SU-DHL-6 (cell line): ENCODE measurements at regions not wholly inside any gene's neighbourhood (a gene's known extent, or its start where the extent isn't known, plus 50 kb on each side); places are given as distances from the start of the nearest gene placed in this dataset.

ENCODE experiments used
- H2AFZ ChIP-seq: fragments of 200-600 bp; sonication (generic); 2 replicates; pipeline ENCODE4 v1.6.1; 2014; ENCODE audit warnings: low read depth, mild to moderate bottlenecking, moderate library complexity, mixed read lengths, antibody characterized with exemption, low read length; ENCODE audit not compliant: severe bottlenecking
- H3F3A ChIP-seq: fragments of 200-600 bp; shearing (Covaris generic); 2 replicates; pipeline ENCODE4 v1.6.0; 2016; ENCODE audit warnings: antibody characterized with exemption, mild to moderate bottlenecking; ENCODE audit not compliant: insufficient read depth
- H3K27ac ChIP-seq: fragments of 200-600 bp; sonication (generic); 2 replicates; pipeline ENCODE4 v1.5.1; 2016; ENCODE audit warnings: low read depth, mild to moderate bottlenecking, low read length, moderate library complexity, mixed read lengths
- H3K27me3 ChIP-seq: fragments of 200-600 bp; sonication (generic), shearing (Covaris generic); 2 replicates; pipeline ENCODE4 v1.6.0; 2014; ENCODE audit warnings: mild to moderate bottlenecking, low read length
- H3K36me3 ChIP-seq: fragments of 200-600 bp; sonication (generic); 2 replicates; pipeline ENCODE4 v1.6.1; 2014; ENCODE audit warnings: mild to moderate bottlenecking, low read length, mixed read lengths
- H3K4me2 ChIP-seq: fragments of 300-600, 200-600 bp; shearing (Covaris generic), sonication (generic); 2 replicates; pipeline ENCODE4 v1.6.0; 2014; ENCODE audit warnings: low read length, low read depth, mild to moderate bottlenecking; ENCODE audit not compliant: poor library complexity, severe bottlenecking
- H3K4me3 ChIP-seq: fragments of 200-600 bp; sonication (generic); 2 replicates; pipeline ENCODE4 v1.5.1; 2014; ENCODE audit warnings: antibody characterized with exemption, low read length, mild to moderate bottlenecking, mixed read lengths; ENCODE audit not compliant: insufficient read depth, poor library complexity, severe bottlenecking
- H3K79me2 ChIP-seq: fragments of 200-600 bp; sonication (generic); 2 replicates; pipeline ENCODE4 v1.6.1; 2014; ENCODE audit warnings: mild to moderate bottlenecking, low read length, moderate library complexity; ENCODE audit not compliant: insufficient read depth
- H3K9ac ChIP-seq: fragments of 200-600 bp; sonication (generic); 2 replicates; pipeline ENCODE4 v1.7.0; 2014; ENCODE audit warnings: mild to moderate bottlenecking, low read length
- H3K9me2 ChIP-seq: fragments of 200-600 bp; sonication (generic); replicated peaks from 2 replicates; pipeline ENCODE4 v1.6.1; 2014; ENCODE audit warnings: low read length; ENCODE audit not compliant: insufficient read depth
- H3K9me3 ChIP-seq: fragments of 200-600 bp; sonication (generic); 2 replicates; pipeline ENCODE4 v1.6.1; 2014; ENCODE audit warnings: low read length, mixed read lengths; ENCODE audit not compliant: insufficient read depth
- H4K20me1 ChIP-seq: fragments of 200-600 bp; sonication (generic); 2 replicates; pipeline ENCODE4 v1.6.1; 2014; ENCODE audit warnings: low read depth, mild to moderate bottlenecking, antibody characterized with exemption, low read length, moderate library complexity, mixed read lengths
- CTCF ChIP-seq: fragments of 200-600 bp; sonication (generic); IDR thresholded peaks from one replicate; pipeline ENCODE4 v1.5.1; 2017; ENCODE audit warnings: antibody characterized with exemption, mild to moderate bottlenecking, low read length, moderate library complexity; ENCODE audit not compliant: insufficient read depth, poor library complexity, severe bottlenecking
- EZH2phosphoT487 ChIP-seq: fragments of 200-600 bp; sonication (generic), shearing (Covaris generic); conservative IDR thresholded peaks from 2 replicates; pipeline ENCODE4 v1.6.1; 2018; ENCODE audit warnings: mild to moderate bottlenecking, antibody characterized with exemption, low read length, moderate library complexity, mixed read lengths

GRCh38 chr3:102205647-102206046, 229.2 kb upstream of the ZPLD1 start:
- H3K4me2 ChIP-seq, result no peak overlapping the region
- TF ChIP-seq CTCF (no peak), EZH2phosphoT487 (no peak)
- 0 out of 2 replicates have a peak, but pooled peaks cover 3% of the 10 kb centered on the region for H3K9me3 ChIP-seq

GRCh38 chr3:102206511-102207031, 228.2 kb upstream of the ZPLD1 start:
- Histone ChIP-seq H3K27ac (no peak overlapping the region), H3K9ac (no peak overlapping the region), H2AFZ (no peak overlapping the region), H3K79me2 (no peaks in the 10 kb centered on the region), H3K9me2 (no peaks in the 10 kb centered on the region), H3F3A (no peaks in the 10 kb centered on the region), H3K4me3 (no peak overlapping the region), H3K4me2 (no peak overlapping the region), H4K20me1 (no peaks in the 10 kb centered on the region), H3K36me3 (no peaks in the 10 kb centered on the region), H3K27me3 (no peaks in the 10 kb centered on the region), H3K9me3 (0 out of 2 replicates have a peak, but pooled peaks cover 3% of the 10 kb centered on the region)
- TF ChIP-seq CTCF (no peak), EZH2phosphoT487 (no peak)

More at GRCh38 chr3:102205647-102206046, 229.2 kb upstream of the ZPLD1 start:
- no peaks in the 10 kb centered on the region for H4K20me1 ChIP-seq
- H3K4me3 ChIP-seq, result no peak overlapping the region
- no peaks in the 10 kb centered on the region for H3K9me2 ChIP-seq
- H3F3A ChIP-seq, result no peaks in the 10 kb centered on the region
- no peak overlapping the region for H3K9ac ChIP-seq
- no peak overlapping the region for H3K27ac ChIP-seq
- H3K36me3 ChIP-seq, result no peaks in the 10 kb centered on the region
- no peak overlapping the region for H2AFZ ChIP-seq
- H3K79me2 ChIP-seq, result no peaks in the 10 kb centered on the region
- no peaks in the 10 kb centered on the region for H3K27me3 ChIP-seq

- H2AFZ ChIP-seq, result no peak overlapping the region
- H3K79me2 ChIP-seq, result no peaks in the 10 kb centered on the region
- no peak overlapping the region for H3K4me2 ChIP-seq
- H3K9ac ChIP-seq, result no peak overlapping the region
- H4K20me1 ChIP-seq, result no peaks in the 10 kb centered on the region
- H3F3A ChIP-seq, result no peaks in the 10 kb centered on the region
- H3K27me3 ChIP-seq, result no peaks in the 10 kb centered on the region
- H3K27ac ChIP-seq, result no peak overlapping the region
- no peaks in the 10 kb centered on the region for H3K9me2 ChIP-seq
- H3K4me3 ChIP-seq, result no peak overlapping the region
- TF ChIP-seq CTCF (no peak), EZH2phosphoT487 (no peak)
- no peaks in the 10 kb centered on the region for H3K36me3 ChIP-seq
- 0 out of 2 replicates have a peak, but pooled peaks cover 3% of the 10 kb centered on the region for H3K9me3 ChIP-seq
These were observed 227.7 kb upstream of the ZPLD1 start for GRCh38 chr3:102207151-102207571.

- H3K4me2 ChIP-seq, result no peak overlapping the region
- no peaks in the 10 kb centered on the region for H3K36me3 ChIP-seq
- no peak overlapping the region for H3K27ac ChIP-seq
- H3K4me3 ChIP-seq, result no peak overlapping the region
- no peaks in the 10 kb centered on the region for H4K20me1 ChIP-seq
- no peak overlapping the region for H3K9ac ChIP-seq
- H3K9me2 ChIP-seq, result no peaks in the 10 kb centered on the region
- H3K9me3 ChIP-seq, result no peaks in the 10 kb centered on the region
- no peak for TF ChIP-seq CTCF
- TF ChIP-seq EZH2phosphoT487, result no peak
- H3K79me2 ChIP-seq, result no peaks in the 10 kb centered on the region
- H3F3A ChIP-seq, result no peaks in the 10 kb centered on the region
- no peak overlapping the region for H2AFZ ChIP-seq
- H3K27me3 ChIP-seq, result no peaks in the 10 kb centered on the region
These were observed 219.6 kb upstream of the ZPLD1 start for GRCh38 chr3:102215166-102215565.
